A673 (cell line): ENCODE measurements at regions not wholly inside any gene's neighbourhood (a gene's known extent, or its start where the extent isn't known, plus 50 kb on each side); places are given as distances from the start of the nearest gene placed in this dataset.

Source experiments
- BruUV-seq: library from RNA; stranded (reverse); fragments of 400-500 nt; replicated peaks from 2 replicates; lab custom pipeline; 2021; lab: Mats Ljungman, UMichigan
- CTCF ChIA-PET: fragments of 300-600 bp; sonication (Branson Sonifier 250); formaldehyde crosslinking; loops from one replicate; lab custom pipeline; 2022; ENCODE audit warnings: antibody characterized with exemption; lab: Charles Lee
- POLR2A ChIA-PET: fragments of 300-600 bp; sonication (Branson Sonifier 250); formaldehyde crosslinking; loops from one replicate; lab custom pipeline; 2022; ENCODE audit warnings: antibody characterized with exemption; ENCODE audit not compliant: low non-redundant PET; lab: Charles Lee
- DNase-seq: peaks from one replicate; pipeline ENCODE4 v3.0.0-alpha.2; 2015; ENCODE audit warnings: low spot score
- H3K27ac ChIP-seq: fragments of 200-600 bp; sonication (generic); 2 replicates; pipeline ENCODE4 v1.5.1; 2016; ENCODE audit warnings: mixed run types, low read depth, mild to moderate bottlenecking, mixed read lengths, antibody characterized with exemption, low read length; ENCODE audit not compliant: poor library complexity, severe bottlenecking
- H3K27me3 ChIP-seq: fragments of 200-600 bp; sonication (generic); replicated peaks from 2 replicates; pipeline ENCODE4 v1.6.1; 2017; ENCODE audit warnings: mixed run types, low read depth, mild to moderate bottlenecking, mixed read lengths, antibody characterized with exemption, low read length; ENCODE audit not compliant: insufficient read depth, poor library complexity
- H3K36me3 ChIP-seq: fragments of 200-600 bp; sonication (generic); 2 replicates; pipeline ENCODE4 v1.6.1; 2016; ENCODE audit warnings: mixed run types, mild to moderate bottlenecking, mixed read lengths, antibody characterized with exemption, low read length; ENCODE audit not compliant: insufficient read depth, poor library complexity, severe bottlenecking
- H3K4me1 ChIP-seq: fragments of 200-600 bp; sonication (generic); 2 replicates; pipeline ENCODE4 v1.6.1; 2017; ENCODE audit warnings: mixed run types, mild to moderate bottlenecking, mixed read lengths, antibody characterized with exemption, low read length; ENCODE audit not compliant: insufficient read depth, poor library complexity, severe bottlenecking
- H3K4me3 ChIP-seq: fragments of 200-600 bp; sonication (generic); 2 replicates; pipeline ENCODE4 v1.5.1; 2016; ENCODE audit warnings: low read depth, mixed run types, mild to moderate bottlenecking, mixed read lengths, low read length; ENCODE audit not compliant: poor library complexity, severe bottlenecking
- H3K9me3 ChIP-seq: fragments of 200-600 bp; sonication (generic); 2 replicates; pipeline ENCODE4 v1.6.1; 2016; ENCODE audit warnings: mixed run types, low read depth, mild to moderate bottlenecking, mixed read lengths, antibody characterized with exemption, low read length; ENCODE audit not compliant: poor library complexity, severe bottlenecking
- CTCF ChIP-seq: fragments of 300-800, 200-600 bp; sonication (generic); conservative IDR thresholded peaks from 2 replicates; pipeline ENCODE4 v1.5.1; 2017; ENCODE audit warnings: low read depth, mild to moderate bottlenecking, antibody characterized with exemption, low read length, moderate library complexity, mixed read lengths
- EZH2 ChIP-seq: fragments of 200-600 bp; sonication (generic); IDR thresholded peaks from 2 replicates; pipeline ENCODE4 v1.6.1; 2017; ENCODE audit warnings: borderline replicate concordance, low read depth, mild to moderate bottlenecking, mixed read lengths, antibody characterized with exemption, low read length; ENCODE audit not compliant: poor library complexity, severe bottlenecking
- intact Hi-C: fragments of 100-400 bp; cut with micrococcal nuclease; formaldehyde crosslinking; loops from one replicate; pipeline ENCODE4 v1.10.0; 2022; ENCODE audit not compliant: unreplicated experiment

DNA sequence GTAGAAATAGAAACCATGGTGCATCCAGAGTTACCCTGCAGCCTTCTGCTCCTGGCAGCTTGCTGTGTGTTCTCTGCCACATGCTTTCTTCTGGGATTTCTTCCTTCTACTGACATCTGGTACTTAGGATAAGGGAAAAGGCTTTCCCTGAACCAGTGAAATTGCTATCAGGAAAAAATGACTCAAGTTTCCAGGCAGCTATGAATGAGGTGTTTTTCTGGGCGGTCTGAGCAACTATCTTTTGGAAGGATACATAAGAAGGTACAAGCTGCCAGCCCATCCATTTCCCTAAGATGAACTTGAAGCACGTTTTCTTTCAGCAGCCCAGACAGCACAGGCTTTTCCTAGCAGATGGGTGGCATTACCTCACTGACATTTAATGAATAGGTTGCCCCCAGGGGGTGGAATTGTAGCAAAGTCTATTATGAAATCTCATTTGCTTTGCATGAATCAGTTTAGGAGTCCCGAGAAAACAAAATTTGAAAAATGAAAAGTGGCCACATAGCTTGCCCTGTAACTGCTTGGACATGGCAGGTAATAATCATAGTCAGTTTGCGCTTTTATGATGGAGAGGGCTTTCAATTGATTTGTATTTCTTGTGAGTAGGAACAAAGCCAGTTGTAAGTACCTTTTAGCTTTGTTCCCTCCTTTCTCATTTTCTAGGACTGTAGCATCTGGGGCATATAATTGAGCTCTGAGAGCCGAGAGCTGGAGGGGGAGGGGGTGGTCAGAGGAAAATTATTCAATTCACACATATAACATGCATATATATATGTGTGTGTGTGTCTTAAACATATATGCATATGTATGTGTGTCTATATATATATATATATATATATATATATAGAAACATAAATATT is 108.5 kb downstream of the C9orf152 start:
- Histone ChIP-seq H3K9me3 (no peaks in the 10 kb centered on the region), H3K4me1 (peaks cover 8% of the 10 kb centered on the region), H3K36me3 (no peaks in the 10 kb centered on the region), H3K4me3 (no peak overlapping the region), H3K27me3 (no peaks in the 10 kb centered on the region), H3K27ac (no peak overlapping the region)
- ChIA-PET POLR2A (no interaction called here), CTCF (no interaction called here)
- intact Hi-C loops: no loop called here
- DNase-seq: peak; percentile 64
- no peak for TF ChIP-seq CTCF
- no peak for TF ChIP-seq EZH2
- BruUV-seq: no TSS peak

DNA sequence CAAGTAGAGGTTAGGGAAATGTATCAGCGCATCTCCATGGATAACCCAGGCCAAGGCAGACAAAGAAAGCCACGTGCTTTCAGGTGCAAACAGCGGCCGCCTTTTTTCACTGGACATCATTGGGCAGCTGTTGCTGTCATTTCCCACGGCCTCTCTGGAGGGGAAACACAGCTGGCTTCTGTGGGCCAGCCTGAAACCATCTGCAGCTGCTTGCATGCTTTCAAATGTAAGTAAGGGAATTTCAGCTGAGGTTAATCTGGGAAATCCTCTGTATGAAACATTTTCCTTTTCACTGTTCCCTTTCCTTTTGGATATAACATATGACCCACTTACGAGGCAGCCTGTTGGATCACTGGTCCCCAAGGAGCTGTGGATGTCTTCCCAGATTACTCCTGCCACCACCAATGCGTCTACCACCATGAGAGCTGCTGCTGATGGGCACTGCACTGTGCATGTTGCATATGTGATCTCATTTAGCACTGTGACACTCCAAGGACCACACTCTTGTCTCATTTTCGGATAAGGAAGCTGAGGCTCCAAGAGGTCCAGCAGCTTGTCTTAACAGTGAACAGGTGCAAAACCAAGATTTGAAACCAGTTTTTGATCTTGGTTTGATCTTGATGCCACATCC is 106.3 kb downstream of the C9orf152 start:
- no peaks in the 10 kb centered on the region for H3K27me3 ChIP-seq
- no peaks in the 10 kb centered on the region for H3K36me3 ChIP-seq
- ChIA-PET CTCF (no interaction called here), POLR2A (no interaction called here)
- intact Hi-C loops: no loop called here
- BruUV-seq: no TSS peak
- no peaks in the 10 kb centered on the region for H3K9me3 ChIP-seq
- no peak overlapping the region for H3K27ac ChIP-seq
- peaks cover 8% of the 10 kb centered on the region for H3K4me1 ChIP-seq
- H3K4me3 ChIP-seq: no peak overlapping the region
- DNase-seq: no peak
- TF ChIP-seq CTCF (no peak), EZH2 (no peak)

DNA sequence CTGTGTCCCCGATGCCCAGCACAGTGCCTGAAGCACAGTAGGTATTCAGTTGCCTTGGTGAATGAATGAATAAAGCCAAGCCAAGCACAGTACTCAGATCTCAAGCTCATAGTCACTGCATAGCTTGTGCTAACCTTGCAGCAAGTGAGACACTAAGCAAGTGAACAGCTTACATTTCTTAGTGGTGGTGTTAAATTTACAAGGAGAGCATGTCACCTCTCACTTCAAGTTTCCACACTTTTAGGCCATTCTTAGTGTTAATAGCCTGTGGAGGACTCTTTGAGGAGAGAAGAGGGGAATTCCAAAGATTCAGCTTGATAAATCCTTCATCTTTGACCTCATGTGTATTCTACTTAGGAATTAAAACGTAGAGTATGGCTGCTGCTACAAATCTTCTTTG is 104.7 kb downstream of the C9orf152 start:
- CTCF ChIA-PET: no interaction called here
- Histone ChIP-seq H3K36me3 (no peaks in the 10 kb centered on the region), H3K4me3 (no peak overlapping the region), H3K9me3 (no peaks in the 10 kb centered on the region), H3K27ac (no peak overlapping the region), H3K27me3 (no peaks in the 10 kb centered on the region), H3K4me1 (peaks cover 8% of the 10 kb centered on the region)
- TF ChIP-seq EZH2 (no peak), CTCF (no peak)
- intact Hi-C loops: no loop called here
- BruUV-seq: no TSS peak
- POLR2A ChIA-PET: no interaction called here
- DNase-seq: no peak
